ENCODE measurements at regions not wholly inside any gene's neighbourhood (a gene's known extent, or its start where the extent isn't known, plus 50 kb on each side); places are given as distances from the start of the nearest gene placed in this dataset.

GRCh38 chrX:13374364-13374763 is 54.5 kb upstream of the ATXN3L start:
- Histone ChIP-seq H3K4ac (ENCODE audit: low read depth, low read length) (no peak overlapping the region), H4K8ac (ENCODE audit: low read depth, low read length) (no peak overlapping the region), H2AFZ (ENCODE audit: insufficient read depth, low read length, poor library complexity) (no peak overlapping the region), H3K4me2 (ENCODE audit: low read length) (no peak overlapping the region), H2BK120ac (ENCODE audit: insufficient read depth, low read length, poor library complexity) (no peak overlapping the region), H3K23ac (ENCODE audit: low read length) (no peak overlapping the region), H3K18ac (ENCODE audit: low read length) (no peak overlapping the region), H4K91ac (ENCODE audit: low read depth, low read length) (no peak overlapping the region), H2AK5ac (ENCODE audit: low read length) (no peak overlapping the region), H3K9me3 (ENCODE audit: insufficient read depth, low read depth, low read length) (no peaks in the 10 kb centered on the region), H3K4me3 (ENCODE audit: low read depth, low read length) (no peak overlapping the region), H3K27me3 (ENCODE audit: insufficient read depth, low read length) (no peaks in the 10 kb centered on the region), H3K4me1 (ENCODE audit: control insufficient read depth in 1 of 2, insufficient read depth in 2 of 2, low read length in 2 of 2) (no peaks in the 10 kb centered on the region), H3K79me1 (ENCODE audit: low read length) (no peaks in the 10 kb centered on the region), H3K27ac (ENCODE audit: low read depth, low read length) (no peak overlapping the region), H3K9ac (ENCODE audit: low read length) (no peak overlapping the region), H2BK12ac (ENCODE audit: low read length) (no peak overlapping the region), H3K79me2 (ENCODE audit: control insufficient read depth, insufficient read depth, low read length, poor library complexity) (no peaks in the 10 kb centered on the region), H3K36me3 (ENCODE audit: control insufficient read depth in 1 of 2, insufficient read depth in 2 of 2, low read length in 2 of 2) (no peaks in the 10 kb centered on the region), H2BK5ac (ENCODE audit: low read depth, low read length, poor library complexity) (no peak overlapping the region), H3K14ac (ENCODE audit: low read length) (no peak overlapping the region), H4K12ac (ENCODE audit: low read depth, low read length) (no peak overlapping the region)
- no CpG with 5 or more reads among the region's 2 CpGs for WGBS (ENCODE audit: extremely low coverage, insufficient coverage, insufficient read length)
- peak in 1 of 2 donors; percentile 53 for DNase-seq

- Histone ChIP-seq H3K36me3 (ENCODE audit: control insufficient read depth in 1 of 2, insufficient read depth in 2 of 2, low read length in 2 of 2) (no peaks in the 10 kb centered on the region), H3K4ac (ENCODE audit: low read depth, low read length) (no peak overlapping the region), H3K23ac (ENCODE audit: low read length) (no peak overlapping the region), H3K9me3 (ENCODE audit: insufficient read depth, low read depth, low read length) (no peaks in the 10 kb centered on the region), H4K8ac (ENCODE audit: low read depth, low read length) (no peak overlapping the region), H3K4me1 (ENCODE audit: control insufficient read depth in 1 of 2, insufficient read depth in 2 of 2, low read length in 2 of 2) (no peaks in the 10 kb centered on the region), H3K18ac (ENCODE audit: low read length) (no peak overlapping the region), H3K9ac (ENCODE audit: low read length) (no peak overlapping the region), H3K79me2 (ENCODE audit: control insufficient read depth, insufficient read depth, low read length, poor library complexity) (no peaks in the 10 kb centered on the region), H2BK5ac (ENCODE audit: low read depth, low read length, poor library complexity) (no peak overlapping the region), H2AFZ (ENCODE audit: insufficient read depth, low read length, poor library complexity) (no peak overlapping the region), H3K79me1 (ENCODE audit: low read length) (no peaks in the 10 kb centered on the region), H2BK120ac (ENCODE audit: insufficient read depth, low read length, poor library complexity) (no peak overlapping the region), H2BK12ac (ENCODE audit: low read length) (no peak overlapping the region), H3K4me2 (ENCODE audit: low read length) (no peak overlapping the region), H2AK5ac (ENCODE audit: low read length) (no peak overlapping the region), H3K27ac (ENCODE audit: low read depth, low read length) (no peak overlapping the region), H3K4me3 (ENCODE audit: low read depth, low read length) (no peak overlapping the region), H3K14ac (ENCODE audit: low read length) (no peak overlapping the region), H3K27me3 (ENCODE audit: insufficient read depth, low read length) (no peaks in the 10 kb centered on the region), H4K91ac (ENCODE audit: low read depth, low read length) (no peak overlapping the region), H4K12ac (ENCODE audit: low read depth, low read length) (no peak overlapping the region)
- WGBS (ENCODE audit: extremely low coverage, insufficient coverage, insufficient read length): no CpG with 5 or more reads among the region's 7 CpGs
- DNase-seq: peak in 1 of 2 donors; percentile 48
Observed at GRCh38 chrX:13373431-13374187, 53.8 kb upstream of the ATXN3L start.

GRCh38 chrX:13373027-13373426 is 53.2 kb upstream of the ATXN3L start:
- Histone ChIP-seq H3K79me1 (ENCODE audit: low read length) (no peaks in the 10 kb centered on the region), H3K36me3 (ENCODE audit: control insufficient read depth in 1 of 2, insufficient read depth in 2 of 2, low read length in 2 of 2) (no peaks in the 10 kb centered on the region), H3K18ac (ENCODE audit: low read length) (no peak overlapping the region), H3K27me3 (ENCODE audit: insufficient read depth, low read length) (no peaks in the 10 kb centered on the region), H4K91ac (ENCODE audit: low read depth, low read length) (no peak overlapping the region), H3K4me2 (ENCODE audit: low read length) (no peak overlapping the region), H3K9ac (ENCODE audit: low read length) (no peak overlapping the region), H2BK5ac (ENCODE audit: low read depth, low read length, poor library complexity) (no peak overlapping the region), H3K4me1 (ENCODE audit: control insufficient read depth in 1 of 2, insufficient read depth in 2 of 2, low read length in 2 of 2) (no peaks in the 10 kb centered on the region), H2BK12ac (ENCODE audit: low read length) (no peak overlapping the region), H3K4me3 (ENCODE audit: low read depth, low read length) (no peak overlapping the region), H3K23ac (ENCODE audit: low read length) (no peak overlapping the region), H4K12ac (ENCODE audit: low read depth, low read length) (no peak overlapping the region), H3K79me2 (ENCODE audit: control insufficient read depth, insufficient read depth, low read length, poor library complexity) (no peaks in the 10 kb centered on the region), H3K9me3 (ENCODE audit: insufficient read depth, low read depth, low read length) (no peaks in the 10 kb centered on the region), H2AK5ac (ENCODE audit: low read length) (no peak overlapping the region), H3K4ac (ENCODE audit: low read depth, low read length) (no peak overlapping the region), H2AFZ (ENCODE audit: insufficient read depth, low read length, poor library complexity) (no peak overlapping the region), H3K27ac (ENCODE audit: low read depth, low read length) (no peak overlapping the region), H2BK120ac (ENCODE audit: insufficient read depth, low read length, poor library complexity) (no peak overlapping the region), H3K14ac (ENCODE audit: low read length) (no peak overlapping the region), H4K8ac (ENCODE audit: low read depth, low read length) (no peak overlapping the region)
- DNase-seq: no peak
- WGBS (ENCODE audit: extremely low coverage, insufficient coverage, insufficient read length): no CpG with 5 or more reads among the region's 1 CpG

GRCh38 chrX:13372203-13372980 is 52.5 kb upstream of the ATXN3L start:
- Histone ChIP-seq H3K4ac (ENCODE audit: low read depth, low read length) (no peak overlapping the region), H3K4me2 (ENCODE audit: low read length) (no peak overlapping the region), H2BK5ac (ENCODE audit: low read depth, low read length, poor library complexity) (no peak overlapping the region), H2AFZ (ENCODE audit: insufficient read depth, low read length, poor library complexity) (no peak overlapping the region), H2AK5ac (ENCODE audit: low read length) (no peak overlapping the region), H4K8ac (ENCODE audit: low read depth, low read length) (no peak overlapping the region), H4K91ac (ENCODE audit: low read depth, low read length) (no peak overlapping the region), H3K23ac (ENCODE audit: low read length) (no peak overlapping the region), H3K9ac (ENCODE audit: low read length) (no peak overlapping the region), H4K12ac (ENCODE audit: low read depth, low read length) (no peak overlapping the region), H3K27ac (ENCODE audit: low read depth, low read length) (no peak overlapping the region), H2BK12ac (ENCODE audit: low read length) (no peak overlapping the region), H3K4me3 (ENCODE audit: low read depth, low read length) (no peak overlapping the region), H3K9me3 (ENCODE audit: insufficient read depth, low read depth, low read length) (no peaks in the 10 kb centered on the region), H3K14ac (ENCODE audit: low read length) (no peak overlapping the region), H3K79me2 (ENCODE audit: control insufficient read depth, insufficient read depth, low read length, poor library complexity) (no peaks in the 10 kb centered on the region), H3K36me3 (ENCODE audit: control insufficient read depth in 1 of 2, insufficient read depth in 2 of 2, low read length in 2 of 2) (no peaks in the 10 kb centered on the region), H3K4me1 (ENCODE audit: control insufficient read depth in 1 of 2, insufficient read depth in 2 of 2, low read length in 2 of 2) (no peaks in the 10 kb centered on the region), H3K18ac (ENCODE audit: low read length) (no peak overlapping the region), H3K27me3 (ENCODE audit: insufficient read depth, low read length) (no peaks in the 10 kb centered on the region), H2BK120ac (ENCODE audit: insufficient read depth, low read length, poor library complexity) (no peak overlapping the region), H3K79me1 (ENCODE audit: low read length) (no peaks in the 10 kb centered on the region)
- DNase-seq: no peak
- WGBS (ENCODE audit: extremely low coverage, insufficient coverage, insufficient read length): no CpG with 5 or more reads among the region's 2 CpGs

Data from trophoblast cell (in vitro differentiated cells and primary cell).